Uterus (tissue), 3 donors: ENCODE measurements at regions not wholly inside any gene's neighbourhood (a gene's known extent, or its start where the extent isn't known, plus 50 kb on each side); places are given as distances from the start of the nearest gene placed in this dataset.

Experiments
- DNase-seq, 2 donors: peaks; one replicate each; pipeline ENCODE4 v3.0.0-alpha.2; 2019 to 2020
- H3K27ac ChIP-seq, 2 donors: fragments of 200-600 bp; sonication (generic); 1 replicate in 1 of 2; 2 replicates in 1 of 2; pipeline ENCODE4 v1.5.1; 2016 to 2018
- H3K27me3 ChIP-seq, 2 donors: fragments of 200-600 bp; sonication (generic); one replicate each; pipeline ENCODE4 v1.5.1; 2018 to 2019; ENCODE audit warnings: control low read depth in 1 of 2
- H3K36me3 ChIP-seq, 2 donors: fragments of 200-600 bp; sonication (generic); one replicate each; pipeline ENCODE4 v1.5.1; 2019; ENCODE audit warnings: control low read depth in 1 of 2
- H3K4me1 ChIP-seq, 2 donors: fragments of 200-600 bp; sonication (generic); one replicate each; pipeline ENCODE4 v1.5.1; 2018 to 2019; ENCODE audit warnings: control low read depth in 1 of 2
- H3K4me3 ChIP-seq, 2 donors: fragments of 200-600 bp; sonication (generic); 1 replicate in 1 of 2; 2 replicates in 1 of 2; pipeline ENCODE4 v1.5.1; 2018 to 2019; ENCODE audit warnings: mild to moderate bottlenecking in 1 of 2
- H3K9me3 ChIP-seq, 2 donors: fragments of 200-600 bp; sonication (generic); one replicate each; pipeline ENCODE4 v1.5.1; 2019; ENCODE audit warnings: control low read depth in 1 of 2
- POLR2A ChIP-seq, 2 donors: fragments of 450-650 bp; IDR thresholded peaks; one replicate each; pipeline ENCODE4 v1.6.1; 2016; ENCODE audit warnings: antibody characterized with exemption in 2 of 2, mild to moderate bottlenecking in 1 of 2, moderate library complexity in 1 of 2
- intact Hi-C: fragments of 100-400 bp; cut with DNase I; formaldehyde crosslinking; loops from one replicate; pipeline ENCODE4 v1.15.1; 2023; ENCODE audit warnings: low total_unique reads
- TF ChIP-seq, protein P1 (sequence below), 4 experiments: fragments of 200-600 bp in 2 of 4; fragments of 450-650 bp in 2 of 4; sonication (generic) in 2 of 4; IDR thresholded peaks; one replicate each; pipeline ENCODE4 v1.5.1; 2016 to 2019; ENCODE audit warnings: antibody characterized with exemption in 4 of 4, mild to moderate bottlenecking in 2 of 4, moderate library complexity in 1 of 4
- donor health status: DM: yes; HTN: yes; CAD: no.

DNA sequence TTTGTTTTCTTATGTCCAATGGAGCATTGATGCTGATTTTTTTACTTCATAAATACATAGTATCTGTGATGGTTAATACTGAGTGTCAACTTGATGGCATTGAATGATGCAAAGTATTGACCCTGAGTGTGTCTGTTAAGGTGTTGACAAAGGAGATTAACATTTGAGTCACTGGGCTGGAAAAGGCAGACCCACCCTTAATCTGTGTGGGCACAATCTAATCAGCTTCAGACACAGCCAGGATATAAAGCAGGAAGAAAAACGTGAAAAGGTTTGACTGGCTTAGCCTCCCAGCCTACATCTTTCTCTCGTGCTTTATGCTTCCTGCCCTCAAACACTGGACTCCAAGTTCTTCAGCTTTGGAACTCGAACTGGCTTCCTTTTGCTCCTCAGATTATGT, 230.6 kb upstream of the SPRY1 start:
- no peaks in the 10 kb centered on the region for H3K27me3 ChIP-seq
- TF ChIP-seq POLR2A (IDR thresholded peaks at IDR 0.05), result no peak
- no peaks in the 10 kb centered on the region for H3K36me3 ChIP-seq
- intact Hi-C loops, result no loop called here
- no peak overlapping the region for H3K27ac ChIP-seq
- H3K4me1 ChIP-seq, result no peaks in the 10 kb centered on the region
- no peak overlapping the region for H3K4me3 ChIP-seq
- H3K9me3 ChIP-seq, result no peaks in the 10 kb centered on the region
- no peak for DNase-seq

DNA sequence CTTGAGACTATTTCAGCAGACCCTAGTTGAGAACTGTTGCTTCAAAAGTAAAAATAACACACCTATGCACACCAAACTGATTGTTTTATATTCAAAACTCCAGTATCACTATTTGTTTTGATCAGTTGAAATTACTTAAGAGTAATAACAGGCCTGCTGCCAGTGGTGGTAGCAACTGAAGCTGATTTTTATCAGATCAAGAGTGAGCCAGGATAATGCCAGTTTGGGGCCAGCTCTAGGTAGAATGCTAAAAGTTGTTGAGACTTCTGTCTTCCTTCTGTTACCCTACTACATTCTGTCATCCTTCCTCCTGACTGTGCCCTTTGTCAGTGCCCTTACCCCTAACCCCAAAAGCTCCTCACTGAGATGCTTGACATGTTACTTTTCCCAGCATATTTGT, 228.7 kb upstream of the SPRY1 start:
- Histone ChIP-seq H3K4me1 (no peaks in the 10 kb centered on the region), H3K27me3 (no peaks in the 10 kb centered on the region), H3K9me3 (no peaks in the 10 kb centered on the region), H3K4me3 (no peak overlapping the region), H3K27ac (no peak overlapping the region), H3K36me3 (no peaks in the 10 kb centered on the region)
- no peak for DNase-seq
- intact Hi-C loops, result no loop called here
- TF ChIP-seq POLR2A (IDR thresholded peaks at IDR 0.05), result no peak
- TF ChIP-seq, protein P1, sequence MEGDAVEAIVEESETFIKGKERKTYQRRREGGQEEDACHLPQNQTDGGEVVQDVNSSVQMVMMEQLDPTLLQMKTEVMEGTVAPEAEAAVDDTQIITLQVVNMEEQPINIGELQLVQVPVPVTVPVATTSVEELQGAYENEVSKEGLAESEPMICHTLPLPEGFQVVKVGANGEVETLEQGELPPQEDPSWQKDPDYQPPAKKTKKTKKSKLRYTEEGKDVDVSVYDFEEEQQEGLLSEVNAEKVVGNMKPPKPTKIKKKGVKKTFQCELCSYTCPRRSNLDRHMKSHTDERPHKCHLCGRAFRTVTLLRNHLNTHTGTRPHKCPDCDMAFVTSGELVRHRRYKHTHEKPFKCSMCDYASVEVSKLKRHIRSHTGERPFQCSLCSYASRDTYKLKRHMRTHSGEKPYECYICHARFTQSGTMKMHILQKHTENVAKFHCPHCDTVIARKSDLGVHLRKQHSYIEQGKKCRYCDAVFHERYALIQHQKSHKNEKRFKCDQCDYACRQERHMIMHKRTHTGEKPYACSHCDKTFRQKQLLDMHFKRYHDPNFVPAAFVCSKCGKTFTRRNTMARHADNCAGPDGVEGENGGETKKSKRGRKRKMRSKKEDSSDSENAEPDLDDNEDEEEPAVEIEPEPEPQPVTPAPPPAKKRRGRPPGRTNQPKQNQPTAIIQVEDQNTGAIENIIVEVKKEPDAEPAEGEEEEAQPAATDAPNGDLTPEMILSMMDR (IDR thresholded peaks at IDR 0.05), result no peak

DNA sequence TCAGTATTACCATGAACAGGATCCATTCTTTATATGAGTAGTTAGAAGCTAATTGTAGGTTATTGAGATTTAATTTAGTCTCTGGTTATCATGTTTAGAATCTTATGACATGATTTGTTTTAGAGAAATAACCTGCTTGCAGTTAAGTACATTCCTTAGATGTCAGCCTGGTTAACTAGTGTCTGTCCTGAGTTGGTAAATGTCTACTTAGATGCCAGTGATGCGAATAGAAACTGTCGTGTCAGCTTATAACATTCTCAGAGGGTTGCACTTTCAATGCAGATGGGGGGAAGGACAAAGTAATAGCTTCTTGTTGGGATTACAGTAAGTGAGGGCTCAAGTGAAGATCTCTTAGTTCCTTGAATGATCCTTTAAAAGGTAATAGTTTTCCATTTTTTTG, 227.8 kb upstream of the SPRY1 start:
- TF ChIP-seq POLR2A (IDR thresholded peaks at IDR 0.05), result no peak
- TF ChIP-seq, protein P1 (IDR thresholded peaks at IDR 0.05), result no peak
- intact Hi-C loops, result no loop called here
- DNase-seq, result no peak
- Histone ChIP-seq H3K36me3 (no peaks in the 10 kb centered on the region), H3K4me3 (no peak overlapping the region), H3K4me1 (no peaks in the 10 kb centered on the region), H3K9me3 (no peaks in the 10 kb centered on the region), H3K27me3 (no peaks in the 10 kb centered on the region), H3K27ac (no peak overlapping the region)

DNA sequence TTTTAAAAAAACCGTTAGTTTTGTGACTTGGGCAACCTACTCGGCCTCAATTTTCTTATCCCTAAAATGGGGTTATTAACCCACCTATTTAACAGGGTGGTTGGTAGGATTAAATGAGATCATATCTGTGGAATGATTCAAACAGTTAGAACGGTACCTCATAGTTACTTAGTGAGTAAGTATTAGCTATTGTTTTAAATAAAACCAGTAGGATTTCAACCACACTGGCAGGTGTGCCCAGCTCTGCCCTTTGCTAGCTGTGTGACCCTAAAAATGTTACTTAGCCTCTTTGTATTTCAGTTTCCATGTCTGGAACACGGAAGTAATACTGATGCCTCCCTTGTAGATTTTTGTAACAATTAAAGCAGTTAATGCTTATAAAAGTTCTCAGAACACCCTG, 225.8 kb upstream of the SPRY1 start:
- no peaks in the 10 kb centered on the region for H3K27me3 ChIP-seq
- no peak for DNase-seq
- TF ChIP-seq, protein P1 (IDR thresholded peaks at IDR 0.05), result no peak
- TF ChIP-seq POLR2A (IDR thresholded peaks at IDR 0.05), result no peak
- H3K36me3 ChIP-seq, result no peaks in the 10 kb centered on the region
- no peaks in the 10 kb centered on the region for H3K9me3 ChIP-seq
- intact Hi-C loops, result no loop called here
- no peak overlapping the region for H3K27ac ChIP-seq
- no peaks in the 10 kb centered on the region for H3K4me1 ChIP-seq
- no peak overlapping the region for H3K4me3 ChIP-seq

DNA sequence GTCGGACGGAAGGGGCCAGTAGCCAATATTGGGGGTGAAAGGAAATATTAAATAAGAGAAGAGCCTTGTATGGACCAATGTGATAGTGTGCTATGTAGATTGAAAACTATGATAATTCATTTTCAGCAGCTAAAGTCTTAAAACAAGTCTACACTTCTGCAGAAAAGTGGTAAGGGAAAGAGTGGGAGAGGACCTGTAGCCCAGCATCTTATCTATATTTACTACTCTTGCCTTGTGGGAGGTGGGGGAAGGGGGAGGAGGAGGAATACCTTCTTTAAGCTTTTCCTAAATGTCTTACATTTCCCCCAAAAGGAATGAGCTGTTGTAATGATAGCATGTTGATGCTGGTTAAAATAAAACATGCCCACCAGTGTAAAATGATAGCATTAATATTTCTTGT, 220.0 kb upstream of the SPRY1 start:
- Histone ChIP-seq H3K36me3 (no peaks in the 10 kb centered on the region), H3K27me3 (no peaks in the 10 kb centered on the region), H3K9me3 (no peaks in the 10 kb centered on the region), H3K27ac (no peak overlapping the region), H3K4me3 (no peak overlapping the region), H3K4me1 (no peaks in the 10 kb centered on the region)
- TF ChIP-seq POLR2A (IDR thresholded peaks at IDR 0.05), result no peak
- TF ChIP-seq, protein P1 (IDR thresholded peaks at IDR 0.05), result no peak
- DNase-seq, result no peak
- intact Hi-C loops, result no loop called here

DNA sequence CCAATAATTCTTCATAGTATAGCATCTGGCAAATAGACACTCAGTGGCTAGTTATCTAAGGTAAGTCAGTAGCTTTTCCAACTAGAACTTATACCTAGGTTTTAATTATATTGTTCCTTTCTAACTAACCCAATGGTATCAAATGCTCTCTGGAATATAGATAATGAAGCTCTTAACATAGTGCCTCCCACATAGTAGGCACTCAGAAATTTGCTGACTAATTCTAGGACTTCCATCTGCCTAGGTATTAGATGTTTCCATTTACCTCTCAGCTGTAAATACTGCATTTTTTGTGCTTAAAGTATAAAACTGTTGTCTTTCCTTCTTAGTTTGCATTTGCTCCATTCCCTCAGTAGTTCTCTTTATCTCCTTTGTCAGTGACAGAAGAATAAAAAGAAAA, 214.3 kb upstream of the SPRY1 start:
- DNase-seq, result no peak
- Histone ChIP-seq H3K36me3 (no peaks in the 10 kb centered on the region), H3K27ac (no peak overlapping the region), H3K4me3 (no peak overlapping the region), H3K4me1 (no peaks in the 10 kb centered on the region), H3K27me3 (no peaks in the 10 kb centered on the region), H3K9me3 (no peaks in the 10 kb centered on the region)
- TF ChIP-seq, protein P1 (IDR thresholded peaks at IDR 0.05), result no peak
- TF ChIP-seq POLR2A (IDR thresholded peaks at IDR 0.05), result no peak
- intact Hi-C loops, result no loop called here
